H1 (cell line): ENCODE measurements at regions not wholly inside any gene's neighbourhood (a gene's known extent, or its start where the extent isn't known, plus 50 kb on each side); places are given as distances from the start of the nearest gene placed in this dataset.

Source experiments
- BRCA1 ChIP-seq: IDR thresholded peaks from 2 replicates; pipeline ENCODE4 v1.6.1; 2012; ENCODE audit warnings: low read depth, low read length, improper control_type of control experiment
- CHD1 ChIP-seq: IDR thresholded peaks from 2 replicates; pipeline ENCODE4 v1.6.1; 2012; ENCODE audit warnings: low read depth, low read length, improper control_type of control experiment
- KDM4A ChIP-seq: IDR thresholded peaks from one replicate; pipeline ENCODE4 v1.7.1; 2012; ENCODE audit warnings: low read depth, mild to moderate bottlenecking, moderate library complexity, low read length, inconsistent platforms; ENCODE audit not compliant: severe bottlenecking
- MAX ChIP-seq: IDR thresholded peaks from 2 replicates; pipeline ENCODE4 v1.6.1; 2012; ENCODE audit warnings: inconsistent platforms
- POLR2AphosphoS5 ChIP-seq: IDR thresholded peaks from 2 replicates; pipeline ENCODE4 v1.6.1; 2011; ENCODE audit warnings: low read depth, low read length
- RFX5 ChIP-seq: IDR thresholded peaks from 2 replicates; pipeline ENCODE4 v1.6.1; 2011; ENCODE audit warnings: low read depth, low read length, improper control_type of control experiment, borderline replicate concordance
- SAP30 ChIP-seq: fragments of 300-600 bp; sonication (generic); IDR thresholded peaks from 2 replicates; pipeline ENCODE4 v1.7.1; 2012; ENCODE audit warnings: low read length, moderate library complexity, mild to moderate bottlenecking, inconsistent platforms; ENCODE audit not compliant: insufficient read depth, insufficient replicate concordance
- SP1 ChIP-seq: IDR thresholded peaks from 2 replicates; pipeline ENCODE4 v1.6.1; 2011; ENCODE audit warnings: low read depth, low read length

- TF ChIP-seq SAP30 (no peak), SP1 (no peak), CHD1 (no peak), BRCA1 (no peak), MAX (no peak), RFX5 (no peak), POLR2AphosphoS5 (no peak), KDM4A (no peak)
Observed at GRCh38 chr20:5261763-5262162, 55.0 kb downstream of the PROKR2 start (continued).
